Neutrophil (primary cell): ENCODE measurements at regions not wholly inside any gene's neighbourhood (a gene's known extent, or its start where the extent isn't known, plus 50 kb on each side); places are given as distances from the start of the nearest gene placed in this dataset.

Experiments used
- H3K27ac ChIP-seq: fragments of 200-600 bp; sonication (generic); 2 replicates; pipeline ENCODE4 v1.5.1; 2016; ENCODE audit warnings: mild to moderate bottlenecking, moderate library complexity
- H3K27me3 ChIP-seq: fragments of 200-600 bp; sonication (generic); 2 replicates; pipeline ENCODE4 v1.6.0; 2016; ENCODE audit warnings: mild to moderate bottlenecking
- H3K36me3 ChIP-seq: fragments of 200-600 bp; sonication (generic); 2 replicates; pipeline ENCODE4 v1.5.1; 2017
- H3K4me1 ChIP-seq, 2 experiments: fragments of 200-600 bp in 1 of 2; sonication (generic) in 1 of 2; 1 replicate in 1 of 2; 2 replicates in 1 of 2; pipeline versions ENCODE4 v1.5.1 to v1.6.1; 2013 to 2016; ENCODE audit warnings: low read depth in 1 of 2, low read length in 1 of 2, mild to moderate bottlenecking in 1 of 2, moderate library complexity in 1 of 2; ENCODE audit not compliant: control insufficient read depth in 1 of 2, insufficient read depth in 1 of 2
- H3K4me3 ChIP-seq, 2 experiments: fragments of 200-600 bp in 1 of 2; sonication (generic) in 1 of 2; 1 replicate in 1 of 2; 2 replicates in 1 of 2; pipeline ENCODE4 v1.5.1; 2013 to 2016; ENCODE audit warnings: low read depth in 1 of 2, low read length in 1 of 2, mild to moderate bottlenecking in 1 of 2, moderate library complexity in 1 of 2
- H3K9me3 ChIP-seq: fragments of 200-600 bp; sonication (generic); 2 replicates; pipeline ENCODE4 v1.5.1; 2016
- CTCF ChIP-seq: fragments of 200-600 bp; sonication (generic); IDR thresholded peaks from 2 replicates; pipeline ENCODE4 v1.5.1; 2016; ENCODE audit warnings: antibody characterized with exemption

GRCh38 chr19:31110336-31110735, 238.9 kb downstream of the TSHZ3 start:
- H3K27ac ChIP-seq, result no peak overlapping the region
- TF ChIP-seq CTCF, result no peak
- H3K4me3 ChIP-seq, result no peak overlapping the region

GRCh38 chr19:31109636-31110035, 239.6 kb downstream of the TSHZ3 start:
- Histone ChIP-seq H3K27ac (no peak overlapping the region), H3K4me3 (no peak overlapping the region), H3K27me3 (peaks cover 41% of the 10 kb centered on the region), H3K4me1 (no peaks in the 10 kb centered on the region), H3K9me3 (no peaks in the 10 kb centered on the region), H3K36me3 (no peaks in the 10 kb centered on the region)
- TF ChIP-seq CTCF, result no peak

More at GRCh38 chr19:31110336-31110735, 238.9 kb downstream of the TSHZ3 start:
- no peaks in the 10 kb centered on the region for H3K4me1 ChIP-seq
- H3K27me3 ChIP-seq, result peaks cover 41% of the 10 kb centered on the region
- H3K36me3 ChIP-seq, result no peaks in the 10 kb centered on the region
- no peaks in the 10 kb centered on the region for H3K9me3 ChIP-seq

GRCh38 chr19:31107096-31107495, 242.1 kb downstream of the TSHZ3 start:
- Histone ChIP-seq H3K27me3 (peaks cover 33% of the 10 kb centered on the region), H3K4me1 (no peaks in the 10 kb centered on the region), H3K27ac (no peak overlapping the region), H3K4me3 (no peak overlapping the region), H3K36me3 (no peaks in the 10 kb centered on the region), H3K9me3 (no peaks in the 10 kb centered on the region)
- TF ChIP-seq CTCF, result no peak

- H3K9me3 ChIP-seq, result no peaks in the 10 kb centered on the region
- H3K36me3 ChIP-seq, result no peaks in the 10 kb centered on the region
- no peak overlapping the region for H3K4me3 ChIP-seq
- no peaks in the 10 kb centered on the region for H3K4me1 ChIP-seq
- H3K27me3 ChIP-seq, result peaks cover 23% of the 10 kb centered on the region
- no peak for TF ChIP-seq CTCF
- no peak overlapping the region for H3K27ac ChIP-seq
Measured at GRCh38 chr19:31105761-31106160, 243.5 kb downstream of the TSHZ3 start.

- no peaks in the 10 kb centered on the region for H3K36me3 ChIP-seq
- no peak overlapping the region for H3K27ac ChIP-seq
- H3K4me1 ChIP-seq, result no peaks in the 10 kb centered on the region
- H3K4me3 ChIP-seq, result no peak overlapping the region
- no peak for TF ChIP-seq CTCF
- H3K9me3 ChIP-seq, result no peaks in the 10 kb centered on the region
- peaks cover 11% of the 10 kb centered on the region for H3K27me3 ChIP-seq
Measured at GRCh38 chr19:31104451-31104850, 244.8 kb downstream of the TSHZ3 start.

GRCh38 chr19:31103228-31103627, 246.0 kb downstream of the TSHZ3 start:
- H3K9me3 ChIP-seq, result no peaks in the 10 kb centered on the region
- H3K4me3 ChIP-seq, result no peak overlapping the region
- no peaks in the 10 kb centered on the region for H3K27me3 ChIP-seq
- no peaks in the 10 kb centered on the region for H3K4me1 ChIP-seq
- TF ChIP-seq CTCF, result no peak
- H3K36me3 ChIP-seq, result no peaks in the 10 kb centered on the region
- H3K27ac ChIP-seq, result no peak overlapping the region
